ENCODE measurements at regions not wholly inside any gene's neighbourhood (a gene's known extent, or its start where the extent isn't known, plus 50 kb on each side); places are given as distances from the start of the nearest gene placed in this dataset.

DNA sequence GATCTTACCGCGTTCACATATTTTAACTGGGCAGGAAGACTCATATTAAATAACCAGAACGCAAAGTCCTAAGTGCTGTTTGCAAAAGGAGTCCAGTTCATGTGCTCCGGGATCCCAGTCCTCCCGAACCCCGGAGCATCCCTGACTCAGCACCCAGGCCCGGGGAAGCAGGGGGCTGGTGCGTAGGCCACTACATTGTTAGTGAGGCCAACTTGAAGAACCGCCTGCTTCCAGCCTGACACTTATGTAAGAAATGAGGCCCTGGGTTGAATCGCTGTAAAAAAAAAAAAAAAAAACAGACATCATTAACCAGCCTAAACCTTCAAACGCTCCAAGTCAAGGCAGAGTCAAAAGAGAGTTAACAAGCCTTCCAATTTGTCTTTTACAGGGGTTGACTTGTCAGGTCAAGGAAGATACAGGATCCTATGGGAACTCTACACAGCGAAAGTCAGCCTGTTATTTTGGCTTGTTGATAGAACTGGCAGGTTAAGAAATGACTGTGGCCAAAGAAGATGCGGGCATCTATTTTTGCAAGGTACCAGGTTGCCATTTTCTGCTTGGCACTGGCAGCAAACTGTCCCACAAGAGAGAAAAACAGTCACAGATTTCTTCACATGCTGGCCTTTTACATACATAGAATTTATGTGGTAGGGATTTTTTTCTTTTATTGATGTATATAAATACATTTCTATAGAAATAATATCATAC lies 93.3 kb downstream of the ACTL7B start:
- DNase-seq = no peak
- in situ Hi-C loops (cut with MboI; ENCODE audit: low pct_ligation_motif_present in 1 of 4, low pct_unique_long_range_greater_than_20kb in 1 of 4, low sequenced_read_pairs in 3 of 4) = loop anchor here in 2 of 4 donors (25.0 kb wide), 2 partner anchors 1300 to 1350 kb away; no protein-coding TSS in a partner anchor
- intact Hi-C loops (cut with DNase I; ENCODE audit: low total_unique reads) = no loop called here
- H3K4me1 ChIP-seq = peaks cover 0 to 5% (median 0%) of the 10 kb centered on the region in 4 donors
- TF ChIP-seq POLR2A (IDR thresholded peaks at IDR 0.05) (no peak), POLR2AphosphoS5 (IDR thresholded peaks at IDR 0.05) (no peak), EP300 (IDR thresholded peaks at IDR 0.05; ENCODE audit: low read depth) (no peak), CTCF (IDR thresholded peaks at IDR 0.05) (no peak)
- H3K36me3 ChIP-seq = no peaks in the 10 kb centered on the region
- no peaks in the 10 kb centered on the region for H3K9me3 ChIP-seq
- 82 to 87% methylated on average over 5 to 13 of the region's 13 CpGs for WGBS, 2 donors (ENCODE audit: low coverage in 1 of 2)
- H3K27ac ChIP-seq = no peak overlapping the region
- no peaks in the 10 kb centered on the region for H3K27me3 ChIP-seq
- H3K4me3 ChIP-seq = no peak overlapping the region

- peaks cover 0 to 5% (median 0%) of the 10 kb centered on the region in 4 donors for H3K4me1 ChIP-seq
- peak; percentile 61 for DNase-seq
- in situ Hi-C loops (cut with MboI; ENCODE audit: low pct_ligation_motif_present in 1 of 4, low pct_unique_long_range_greater_than_20kb in 1 of 4, low sequenced_read_pairs in 3 of 4) = loop anchor here in 2 of 4 donors (25.0 kb wide), 2 partner anchors 1300 to 1350 kb away; no protein-coding TSS in a partner anchor
- H3K27ac ChIP-seq = no peak overlapping the region
- peak; percentile 78 to 87 (median 84) for TF ChIP-seq CTCF (IDR thresholded peaks at IDR 0.05)
- no peak for TF ChIP-seq POLR2A (IDR thresholded peaks at IDR 0.05)
- H3K27me3 ChIP-seq = no peaks in the 10 kb centered on the region
- no peaks in the 10 kb centered on the region for H3K36me3 ChIP-seq
- no peak overlapping the region for H3K4me3 ChIP-seq
- intact Hi-C loops (cut with DNase I; ENCODE audit: low total_unique reads) = no loop called here
- no peaks in the 10 kb centered on the region for H3K9me3 ChIP-seq
- WGBS, 2 donors (ENCODE audit: low coverage in 1 of 2) = 7 to 29% methylated on average over 5 to 9 of the region's 9 CpGs
These were observed 94.0 kb downstream of the ACTL7B start for GRCh38 chr9:108761655-108762347.

GRCh38 chr9:108760841-108761240 lies 94.9 kb downstream of the ACTL7B start:
- Histone ChIP-seq H3K36me3 (no peaks in the 10 kb centered on the region), H3K27ac (no peak overlapping the region), H3K4me1 (peaks cover 0 to 5% (median 0%) of the 10 kb centered on the region in 4 donors), H3K27me3 (no peaks in the 10 kb centered on the region), H3K4me3 (no peak overlapping the region), H3K9me3 (no peaks in the 10 kb centered on the region)
- TF ChIP-seq POLR2A (IDR thresholded peaks at IDR 0.05) = no peak
- no peak for TF ChIP-seq POLR2AphosphoS5 (IDR thresholded peaks at IDR 0.05)
- no peak for TF ChIP-seq EP300 (IDR thresholded peaks at IDR 0.05; ENCODE audit: low read depth)
- no peak for TF ChIP-seq CTCF (IDR thresholded peaks at IDR 0.05)
- no peak for DNase-seq
- 79 to 83% methylated on average over 2 of the region's 2 CpGs for WGBS, 2 donors (ENCODE audit: low coverage in 1 of 2)
- intact Hi-C loops (cut with DNase I; ENCODE audit: low total_unique reads) (no loop called here), in situ Hi-C loops (cut with MboI; ENCODE audit: low pct_ligation_motif_present in 1 of 4, low pct_unique_long_range_greater_than_20kb in 1 of 4, low sequenced_read_pairs in 3 of 4) (loop anchor here in 2 of 4 donors (25.0 kb wide), 2 partner anchors 1299 to 1349 kb away; no protein-coding TSS in a partner anchor)

GRCh38 chr9:108759835-108760234 lies 96.0 kb downstream of the ACTL7B start:
- no peak for TF ChIP-seq EP300 (IDR thresholded peaks at IDR 0.05; ENCODE audit: low read depth)
- no peak for TF ChIP-seq CTCF (IDR thresholded peaks at IDR 0.05)
- no peak for TF ChIP-seq POLR2A (IDR thresholded peaks at IDR 0.05)
- no peak for TF ChIP-seq POLR2AphosphoS5 (IDR thresholded peaks at IDR 0.05)
- intact Hi-C loops (cut with DNase I; ENCODE audit: low total_unique reads) = no loop called here
- WGBS, 2 donors (ENCODE audit: low coverage in 1 of 2) = 83% methylated on average over 2 of the region's 2 CpGs; no CpG with 5 or more reads in 1 of the 2 donors

More at GRCh38 chr9:108759835-108760234, 96.0 kb downstream of the ACTL7B start:
- Histone ChIP-seq H3K4me1 (peaks cover 0 to 5% (median 0%) of the 10 kb centered on the region in 4 donors), H3K36me3 (no peaks in the 10 kb centered on the region), H3K4me3 (no peak overlapping the region), H3K27me3 (no peaks in the 10 kb centered on the region), H3K27ac (no peak overlapping the region), H3K9me3 (no peaks in the 10 kb centered on the region)
- no peak for DNase-seq
- in situ Hi-C loops (cut with MboI; ENCODE audit: low pct_ligation_motif_present in 1 of 4, low pct_unique_long_range_greater_than_20kb in 1 of 4, low sequenced_read_pairs in 3 of 4) = loop anchor here in 3 of 4 donors (10.0 to 25.0 kb wide), 3 partner anchors 1298 to 1348 kb away; no protein-coding TSS in a partner anchor

Measured in transverse colon (tissue), 4 donors.